ENCODE measurements at regions not wholly inside any gene's neighbourhood (a gene's known extent, or its start where the extent isn't known, plus 50 kb on each side); places are given as distances from the start of the nearest gene placed in this dataset.

DNA sequence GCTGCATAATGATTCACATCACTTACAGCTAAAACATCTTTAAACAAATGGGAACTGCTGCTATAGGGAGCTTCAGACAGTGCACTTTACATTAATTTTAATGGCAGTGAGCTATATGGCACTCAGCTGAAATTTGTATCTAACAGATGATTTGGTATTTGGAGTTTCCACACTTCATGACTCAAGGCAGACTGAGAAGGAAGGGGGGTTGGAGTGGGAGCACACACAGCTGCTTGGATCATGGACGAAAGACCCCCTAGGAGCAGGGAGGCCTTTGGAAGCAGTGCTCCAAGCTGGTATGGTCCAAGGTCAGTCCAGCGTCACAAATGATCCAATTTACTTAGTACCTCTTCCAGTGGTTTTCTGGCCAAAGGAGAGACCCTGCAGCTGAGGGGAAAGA is 389.7 kb downstream of the FUT8 start:
- no peak overlapping the region for H2AFZ ChIP-seq (ENCODE audit: low read length)
- H3K9me3 ChIP-seq (ENCODE audit: control insufficient read depth, insufficient read depth, low read depth, low read length) = no peaks in the 10 kb centered on the region
- no peaks in the 10 kb centered on the region for H3K27me3 ChIP-seq (ENCODE audit: control insufficient read depth, insufficient read depth, low read length)
- no peaks in the 10 kb centered on the region for H3K79me2 ChIP-seq (ENCODE audit: control insufficient read depth, insufficient read depth, low read length)
- no peaks in the 10 kb centered on the region for H3K4me1 ChIP-seq (ENCODE audit: control insufficient read depth, extremely low read depth, insufficient read depth, low read length)
- H3K27ac ChIP-seq (ENCODE audit: insufficient read depth, low read length) = no peak overlapping the region
- H3K4me3 ChIP-seq (replicated peaks in 1 of 4; ENCODE audit: control extremely low read depth in 1 of 4, insufficient read depth in 1 of 4, low read depth in 3 of 4, low read length in 4 of 4) = no peak overlapping the region
- no peaks in the 10 kb centered on the region for H4K20me1 ChIP-seq (ENCODE audit: control insufficient read depth, extremely low read depth, insufficient read depth, low read length)
- TF ChIP-seq, protein P1, sequence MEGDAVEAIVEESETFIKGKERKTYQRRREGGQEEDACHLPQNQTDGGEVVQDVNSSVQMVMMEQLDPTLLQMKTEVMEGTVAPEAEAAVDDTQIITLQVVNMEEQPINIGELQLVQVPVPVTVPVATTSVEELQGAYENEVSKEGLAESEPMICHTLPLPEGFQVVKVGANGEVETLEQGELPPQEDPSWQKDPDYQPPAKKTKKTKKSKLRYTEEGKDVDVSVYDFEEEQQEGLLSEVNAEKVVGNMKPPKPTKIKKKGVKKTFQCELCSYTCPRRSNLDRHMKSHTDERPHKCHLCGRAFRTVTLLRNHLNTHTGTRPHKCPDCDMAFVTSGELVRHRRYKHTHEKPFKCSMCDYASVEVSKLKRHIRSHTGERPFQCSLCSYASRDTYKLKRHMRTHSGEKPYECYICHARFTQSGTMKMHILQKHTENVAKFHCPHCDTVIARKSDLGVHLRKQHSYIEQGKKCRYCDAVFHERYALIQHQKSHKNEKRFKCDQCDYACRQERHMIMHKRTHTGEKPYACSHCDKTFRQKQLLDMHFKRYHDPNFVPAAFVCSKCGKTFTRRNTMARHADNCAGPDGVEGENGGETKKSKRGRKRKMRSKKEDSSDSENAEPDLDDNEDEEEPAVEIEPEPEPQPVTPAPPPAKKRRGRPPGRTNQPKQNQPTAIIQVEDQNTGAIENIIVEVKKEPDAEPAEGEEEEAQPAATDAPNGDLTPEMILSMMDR (conservative IDR thresholded peaks at IDR 0.05 in 1 of 2, IDR thresholded peaks at IDR 0.05 in 1 of 2; ENCODE audit: low read depth in 1 of 2, low read length in 2 of 2) = no peak
- TF ChIP-seq EZH2 (IDR thresholded peaks at IDR 0.05; ENCODE audit: low read length, missing control alignments) = no peak
- no peak overlapping the region for H3K9ac ChIP-seq (ENCODE audit: insufficient read depth, low read length)
- H3K4me2 ChIP-seq (ENCODE audit: extremely low read depth, insufficient read depth, low read length) = no peak overlapping the region
- no peak for DNase-seq (ENCODE audit: low read depth in 2 of 2)
- H3K36me3 ChIP-seq (ENCODE audit: control insufficient read depth, insufficient read depth, low read length) = no peaks in the 10 kb centered on the region

GRCh38 chr14:65803885-65804284 is 391.4 kb downstream of the FUT8 start:
- Histone ChIP-seq H3K79me2 (ENCODE audit: control insufficient read depth, insufficient read depth, low read length) (no peaks in the 10 kb centered on the region), H3K4me2 (ENCODE audit: extremely low read depth, insufficient read depth, low read length) (no peak overlapping the region), H3K9ac (ENCODE audit: insufficient read depth, low read length) (no peak overlapping the region), H3K9me3 (ENCODE audit: control insufficient read depth, insufficient read depth, low read depth, low read length) (no peaks in the 10 kb centered on the region), H4K20me1 (ENCODE audit: control insufficient read depth, extremely low read depth, insufficient read depth, low read length) (no peaks in the 10 kb centered on the region), H3K4me1 (ENCODE audit: control insufficient read depth, extremely low read depth, insufficient read depth, low read length) (no peaks in the 10 kb centered on the region), H3K4me3 (replicated peaks in 1 of 4; ENCODE audit: control extremely low read depth in 1 of 4, insufficient read depth in 1 of 4, low read depth in 3 of 4, low read length in 4 of 4) (no peak overlapping the region), H3K27ac (ENCODE audit: insufficient read depth, low read length) (no peak overlapping the region), H2AFZ (ENCODE audit: low read length) (no peak overlapping the region), H3K36me3 (ENCODE audit: control insufficient read depth, insufficient read depth, low read length) (no peaks in the 10 kb centered on the region), H3K27me3 (ENCODE audit: control insufficient read depth, insufficient read depth, low read length) (no peaks in the 10 kb centered on the region)
- TF ChIP-seq EZH2 (IDR thresholded peaks at IDR 0.05; ENCODE audit: low read length, missing control alignments) = no peak
- TF ChIP-seq, protein P1 (conservative IDR thresholded peaks at IDR 0.05 in 1 of 2, IDR thresholded peaks at IDR 0.05 in 1 of 2; ENCODE audit: low read depth in 1 of 2, low read length in 2 of 2) = no peak
- DNase-seq (ENCODE audit: low read depth in 2 of 2) = no peak

GRCh38 chr14:65804439-65805112 is 392.0 kb downstream of the FUT8 start:
- Histone ChIP-seq H3K79me2 (ENCODE audit: control insufficient read depth, insufficient read depth, low read length) (no peaks in the 10 kb centered on the region), H3K4me3 (replicated peaks in 1 of 4; ENCODE audit: control extremely low read depth in 1 of 4, insufficient read depth in 1 of 4, low read depth in 3 of 4, low read length in 4 of 4) (no peak overlapping the region), H3K36me3 (ENCODE audit: control insufficient read depth, insufficient read depth, low read length) (no peaks in the 10 kb centered on the region), H4K20me1 (ENCODE audit: control insufficient read depth, extremely low read depth, insufficient read depth, low read length) (no peaks in the 10 kb centered on the region), H3K9me3 (ENCODE audit: control insufficient read depth, insufficient read depth, low read depth, low read length) (no peaks in the 10 kb centered on the region), H3K9ac (ENCODE audit: insufficient read depth, low read length) (no peak overlapping the region), H3K4me1 (ENCODE audit: control insufficient read depth, extremely low read depth, insufficient read depth, low read length) (no peaks in the 10 kb centered on the region), H2AFZ (ENCODE audit: low read length) (no peak overlapping the region), H3K4me2 (ENCODE audit: extremely low read depth, insufficient read depth, low read length) (no peak overlapping the region), H3K27ac (ENCODE audit: insufficient read depth, low read length) (no peak overlapping the region), H3K27me3 (ENCODE audit: control insufficient read depth, insufficient read depth, low read length) (no peaks in the 10 kb centered on the region)
- no peak for TF ChIP-seq EZH2 (IDR thresholded peaks at IDR 0.05; ENCODE audit: low read length, missing control alignments)
- TF ChIP-seq, protein P1 (conservative IDR thresholded peaks at IDR 0.05 in 1 of 2, IDR thresholded peaks at IDR 0.05 in 1 of 2; ENCODE audit: low read depth in 1 of 2, low read length in 2 of 2) = no peak
- DNase-seq (ENCODE audit: low read depth in 2 of 2) = no peak

All from fibroblast of lung (primary cell).